ENCODE measurements at regions not wholly inside any gene's neighbourhood (a gene's known extent, or its start where the extent isn't known, plus 50 kb on each side); places are given as distances from the start of the nearest gene placed in this dataset.

GRCh38 chr15:98113327-98113726, 152.8 kb downstream of the ARRDC4 start:
- TF ChIP-seq POLR2A (IDR thresholded peaks at IDR 0.05), result no peak
- TF ChIP-seq POLR2AphosphoS5 (IDR thresholded peaks at IDR 0.05), result no peak
